Stimulated activated naive B cell treated with anti-CD40 and anti-IgM and Interleukin-4, amounts not matched to agents 10 μg/mL and 1 μg/mL and 100 μg/mL, for 72 hours (primary cell): ENCODE measurements at regions not wholly inside any gene's neighbourhood (a gene's known extent, or its start where the extent isn't known, plus 50 kb on each side); places are given as distances from the start of the nearest gene placed in this dataset.

Experiments
- ATAC-seq, 2 donors: fragments of 150-1000 bp; cut with Tn5 transposase; replicated peaks; 2 replicates each; pipeline ENCODE4 v1.10.0; 2021; ENCODE audit warnings: moderate library complexity in 1 of 2
- DNase-seq: peaks from one replicate; pipeline ENCODE4 v3.0.0; 2021
- H3K27ac Mint-ChIP-seq: one replicate; pipeline ENCODE4 v1.8.0; 2022; ENCODE audit warnings: mild to moderate bottlenecking, mixed read lengths
- H3K27me3 Mint-ChIP-seq, 2 donors: one replicate each; pipeline ENCODE4 v1.8.0; 2022; ENCODE audit warnings: mixed read lengths in 2 of 2
- H3K36me3 Mint-ChIP-seq, 2 donors: one replicate each; pipeline ENCODE4 v1.8.0; 2022; ENCODE audit warnings: mixed read lengths in 2 of 2, mild to moderate bottlenecking in 1 of 2
- H3K4me1 Mint-ChIP-seq, 2 donors: one replicate each; pipeline ENCODE4 v1.8.0; 2022; ENCODE audit warnings: mixed read lengths in 2 of 2, mild to moderate bottlenecking in 1 of 2
- H3K4me3 Mint-ChIP-seq, 2 donors: one replicate each; pipeline ENCODE4 v1.8.0; 2022; ENCODE audit warnings: mild to moderate bottlenecking in 2 of 2, mixed read lengths in 2 of 2, moderate library complexity in 1 of 2
- H3K9me3 Mint-ChIP-seq, 2 donors: one replicate each; pipeline ENCODE4 v1.8.0; 2022; ENCODE audit warnings: mixed read lengths in 2 of 2, mild to moderate bottlenecking in 1 of 2

DNA sequence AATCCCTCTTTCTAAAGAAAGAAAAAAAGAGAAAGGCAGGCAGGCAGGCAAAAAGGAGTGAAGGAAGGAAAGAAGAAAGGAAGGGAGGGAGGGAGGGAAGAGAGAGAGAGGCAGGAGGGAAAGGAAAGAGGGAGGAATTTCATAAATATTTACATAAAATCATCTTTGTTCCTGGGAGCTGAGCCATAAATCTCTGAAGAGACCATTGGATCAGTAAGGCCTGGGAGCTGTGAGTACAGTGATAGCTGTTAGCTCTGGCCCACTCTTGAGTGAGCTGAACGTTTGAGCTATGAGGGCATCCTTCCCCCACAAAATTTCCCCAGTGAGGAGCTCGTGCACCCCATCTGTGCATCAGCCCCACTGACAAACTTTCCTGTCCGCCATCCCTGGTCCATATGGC is 224.0 kb downstream of the SOD2 start:
- H3K4me3 Mint-ChIP-seq = no peak overlapping the region
- peak overlapping the region; percentile 11 for H3K27ac Mint-ChIP-seq
- H3K9me3 Mint-ChIP-seq = peaks cover 5 to 9% of the 10 kb centered on the region in 2 donors
- H3K4me1 Mint-ChIP-seq = peaks cover 19 to 28% of the 10 kb centered on the region in 2 donors
- DNase-seq = no peak
- H3K36me3 Mint-ChIP-seq = peaks cover 0 to 5% of the 10 kb centered on the region in 2 donors
- no peak for ATAC-seq
- no peaks in the 10 kb centered on the region for H3K27me3 Mint-ChIP-seq

DNA sequence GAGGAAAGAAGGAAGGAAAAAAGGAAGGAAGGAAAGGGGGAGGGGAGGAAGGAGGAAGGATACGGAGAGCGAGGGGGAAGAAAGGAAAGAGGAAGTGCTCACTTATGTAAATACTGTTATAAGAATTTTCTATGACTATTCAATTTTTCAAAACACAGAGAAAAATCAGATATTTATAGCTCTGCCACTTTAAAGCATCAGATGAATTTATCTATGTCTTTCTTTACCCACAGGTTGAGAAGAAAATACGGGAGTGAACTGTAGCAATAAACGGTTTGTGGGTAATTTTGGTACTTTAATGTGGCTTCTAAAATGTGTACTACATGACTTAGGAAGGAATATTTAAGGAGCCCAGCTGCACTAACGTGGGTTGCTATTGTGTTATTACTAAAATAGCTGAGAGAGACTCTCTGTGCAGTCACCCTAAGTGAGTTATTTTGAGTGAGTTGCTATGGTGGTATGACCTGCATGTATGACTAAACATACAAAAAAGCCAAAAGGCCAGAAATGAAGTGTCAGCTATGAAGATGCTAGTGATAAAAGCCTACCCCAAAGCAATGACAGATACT is 225.5 kb downstream of the SOD2 start:
- Mint-ChIP-seq H3K36me3 (peaks cover 0 to 5% of the 10 kb centered on the region in 2 donors), H3K4me3 (no peak overlapping the region), H3K27ac (peak overlapping the region; percentile 10), H3K9me3 (peaks cover 5 to 8% of the 10 kb centered on the region in 2 donors), H3K4me1 (peaks cover 22 to 28% of the 10 kb centered on the region in 2 donors), H3K27me3 (no peaks in the 10 kb centered on the region)
- DNase-seq (peak; percentile 15), ATAC-seq (peak; percentile 91 to 95)

GRCh38 chr6:159466926-159467325 is 226.1 kb downstream of the SOD2 start:
- Mint-ChIP-seq H3K27ac (peak overlapping the region; percentile 11), H3K27me3 (no peaks in the 10 kb centered on the region), H3K4me3 (no peak overlapping the region), H3K9me3 (peaks cover 2 to 3% of the 10 kb centered on the region in 2 donors), H3K4me1 (peaks cover 24 to 28% of the 10 kb centered on the region in 2 donors), H3K36me3 (peaks cover 0 to 2% of the 10 kb centered on the region in 2 donors)
- ATAC-seq = peak in 1 of 2 donors; percentile 30
- DNase-seq = no peak

GRCh38 chr6:159464816-159465215 is 228.2 kb downstream of the SOD2 start:
- no peak overlapping the region for H3K27ac Mint-ChIP-seq

GRCh38 chr6:159463119-159463829 is 229.8 kb downstream of the SOD2 start:
- DNase-seq (no peak), ATAC-seq (no peak)
- Mint-ChIP-seq H3K27ac (no peak overlapping the region), H3K27me3 (no peaks in the 10 kb centered on the region), H3K4me1 (peaks cover 13 to 34% of the 10 kb centered on the region in 2 donors), H3K9me3 (no peaks in the 10 kb centered on the region), H3K4me3 (no peak overlapping the region), H3K36me3 (no peaks in the 10 kb centered on the region)

More at GRCh38 chr6:159464816-159465215, 228.2 kb downstream of the SOD2 start:
- Mint-ChIP-seq H3K4me1 (peaks cover 28 to 41% of the 10 kb centered on the region in 2 donors), H3K36me3 (no peaks in the 10 kb centered on the region), H3K9me3 (no peaks in the 10 kb centered on the region), H3K27me3 (no peaks in the 10 kb centered on the region), H3K4me3 (no peak overlapping the region)
- DNase-seq (no peak), ATAC-seq (no peak)

DNA sequence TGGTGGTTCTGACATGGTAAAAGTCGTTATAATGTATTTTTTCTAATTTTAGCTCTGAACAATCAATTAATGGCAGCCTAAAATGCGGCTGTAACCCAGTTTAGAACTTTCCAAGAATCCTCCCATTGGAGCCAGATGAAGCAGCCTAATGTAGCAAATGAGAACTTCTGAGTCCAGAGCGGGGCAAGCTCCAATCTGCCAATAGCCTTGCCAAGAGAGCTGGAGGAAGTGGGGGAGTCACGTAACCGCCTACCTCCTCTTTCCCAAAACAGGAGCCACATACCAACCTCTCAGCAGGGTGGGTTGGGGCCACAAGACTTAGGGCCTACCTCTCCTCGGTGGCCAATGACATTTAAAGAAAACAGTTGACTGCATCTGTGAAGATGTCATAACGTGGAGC is 230.6 kb downstream of the SOD2 start:
- no peak overlapping the region for H3K4me3 Mint-ChIP-seq
- no peak overlapping the region for H3K27ac Mint-ChIP-seq
- no peaks in the 10 kb centered on the region for H3K9me3 Mint-ChIP-seq
- no peak for DNase-seq
- no peaks in the 10 kb centered on the region for H3K36me3 Mint-ChIP-seq
- no peaks in the 10 kb centered on the region for H3K27me3 Mint-ChIP-seq
- H3K4me1 Mint-ChIP-seq = peaks cover 5 to 27% of the 10 kb centered on the region in 2 donors
- ATAC-seq = no peak

GRCh38 chr6:159461998-159462397 is 231.0 kb downstream of the SOD2 start:
- no peaks in the 10 kb centered on the region for H3K36me3 Mint-ChIP-seq
- peaks cover under 1 to 26% of the 10 kb centered on the region in 2 donors for H3K4me1 Mint-ChIP-seq
- DNase-seq = no peak
- no peak overlapping the region for H3K4me3 Mint-ChIP-seq
- no peaks in the 10 kb centered on the region for H3K9me3 Mint-ChIP-seq
- ATAC-seq = peak in 1 of 2 donors; percentile 97
- no peak overlapping the region for H3K27ac Mint-ChIP-seq
- no peaks in the 10 kb centered on the region for H3K27me3 Mint-ChIP-seq

DNA sequence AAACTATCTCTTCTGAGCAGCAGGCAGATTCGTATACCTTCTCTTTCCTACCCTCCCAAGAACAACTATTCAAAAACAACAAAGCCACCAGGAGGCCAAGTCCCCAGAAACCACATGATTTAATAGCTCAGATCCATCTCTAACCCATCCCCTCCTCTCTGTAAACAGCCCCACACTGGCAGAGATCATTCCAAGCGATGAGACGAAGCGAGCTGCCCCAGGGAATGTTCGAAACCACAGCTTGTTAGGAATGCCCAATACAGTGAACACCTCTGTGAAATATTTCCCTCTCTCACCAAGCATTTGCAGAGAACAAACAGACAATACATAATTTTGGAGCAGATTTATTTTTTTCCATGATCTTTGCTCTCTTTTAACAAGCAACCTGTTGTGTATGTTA is 231.8 kb downstream of the SOD2 start:
- Mint-ChIP-seq H3K27ac (no peak overlapping the region), H3K36me3 (no peaks in the 10 kb centered on the region), H3K9me3 (no peaks in the 10 kb centered on the region), H3K4me1 (peaks cover 0 to 26% of the 10 kb centered on the region in 2 donors), H3K4me3 (no peak overlapping the region), H3K27me3 (no peaks in the 10 kb centered on the region)
- DNase-seq (no peak), ATAC-seq (no peak)

DNA sequence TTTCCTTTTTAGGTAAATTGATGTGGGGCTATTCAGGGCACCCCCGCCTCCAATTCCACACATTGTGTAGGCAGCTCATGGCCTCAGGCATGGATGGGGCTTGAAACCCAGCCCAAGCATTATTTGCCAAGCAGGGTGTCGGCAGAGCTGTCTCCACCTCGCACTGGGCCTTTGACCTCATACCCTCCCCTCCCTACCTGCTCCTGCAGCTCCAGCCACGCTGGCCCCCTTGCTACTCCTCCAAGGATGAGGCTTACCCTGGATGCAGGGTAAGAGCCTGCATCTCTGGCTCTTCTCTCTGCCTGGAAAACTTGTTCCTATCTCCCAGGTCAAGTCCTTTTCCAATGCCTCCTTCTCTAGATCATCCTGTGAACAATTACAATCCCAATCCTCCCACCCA is 232.6 kb downstream of the SOD2 start:
- Mint-ChIP-seq H3K27me3 (peaks cover 0 to 4% of the 10 kb centered on the region in 2 donors), H3K4me1 (peaks cover 0 to 25% of the 10 kb centered on the region in 2 donors), H3K27ac (no peak overlapping the region), H3K36me3 (no peaks in the 10 kb centered on the region), H3K9me3 (peaks cover 0 to under 1% of the 10 kb centered on the region in 2 donors), H3K4me3 (no peak overlapping the region)
- no peak for DNase-seq
- ATAC-seq = no peak

DNA sequence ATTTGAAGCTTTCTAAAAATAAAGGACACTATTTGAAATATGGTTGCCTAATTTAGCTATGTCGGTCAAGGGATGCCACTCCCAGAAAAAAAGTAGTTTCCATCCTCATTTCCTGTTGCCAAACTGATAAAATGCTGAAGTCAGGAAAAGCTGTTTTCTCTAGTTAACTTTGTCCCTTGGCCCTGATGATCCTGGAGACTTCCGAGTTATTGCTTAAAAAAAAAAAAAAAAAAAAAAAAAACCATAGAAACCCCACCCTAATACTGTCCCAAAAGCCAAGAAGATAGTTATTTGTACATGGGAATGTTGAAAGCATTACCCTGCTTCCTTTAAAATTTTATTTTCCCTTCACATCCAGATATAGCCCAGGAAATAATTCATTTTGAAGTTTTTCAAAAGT is 236.7 kb downstream of the SOD2 start:
- ATAC-seq = no peak
- Mint-ChIP-seq H3K4me3 (no peak overlapping the region), H3K36me3 (no peaks in the 10 kb centered on the region), H3K27me3 (peaks cover 0 to 4% of the 10 kb centered on the region in 2 donors), H3K4me1 (peaks cover 0 to 16% of the 10 kb centered on the region in 2 donors), H3K27ac (no peak overlapping the region), H3K9me3 (peaks cover 0 to 5% of the 10 kb centered on the region in 2 donors)
- DNase-seq = no peak

DNA sequence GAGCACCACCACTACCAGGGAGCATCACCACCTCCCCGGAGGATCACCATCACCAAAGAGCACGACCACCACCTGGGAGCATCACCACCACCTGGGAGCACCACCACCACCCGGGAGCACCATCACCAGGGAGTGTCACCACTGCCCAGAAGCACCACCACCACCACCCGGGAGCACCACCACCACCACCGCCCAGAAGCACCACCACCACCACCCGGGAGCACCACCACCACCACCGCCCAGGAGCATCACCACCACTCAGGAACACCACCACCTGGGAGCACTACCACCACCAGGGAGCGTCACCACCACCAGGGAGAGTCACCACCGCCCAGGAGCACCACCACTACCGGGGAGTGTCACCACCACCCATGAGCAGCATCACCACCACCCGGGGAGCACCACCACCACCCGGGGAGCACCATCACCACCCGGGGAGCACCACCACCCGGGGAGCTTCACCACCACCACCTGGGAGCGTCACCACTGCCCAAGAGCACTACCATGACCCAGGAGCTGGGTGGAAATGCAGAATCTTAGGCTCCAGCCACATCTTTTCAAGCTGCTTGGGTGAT is 237.3 kb downstream of the SOD2 start:
- peaks cover 0 to 11% of the 10 kb centered on the region in 2 donors for H3K4me1 Mint-ChIP-seq
- no peaks in the 10 kb centered on the region for H3K36me3 Mint-ChIP-seq
- peaks cover 0 to 5% of the 10 kb centered on the region in 2 donors for H3K9me3 Mint-ChIP-seq
- DNase-seq = no peak
- H3K27ac Mint-ChIP-seq = no peak overlapping the region
- H3K27me3 Mint-ChIP-seq = peaks cover 0 to 4% of the 10 kb centered on the region in 2 donors
- no peak overlapping the region for H3K4me3 Mint-ChIP-seq
- ATAC-seq = no peak

DNA sequence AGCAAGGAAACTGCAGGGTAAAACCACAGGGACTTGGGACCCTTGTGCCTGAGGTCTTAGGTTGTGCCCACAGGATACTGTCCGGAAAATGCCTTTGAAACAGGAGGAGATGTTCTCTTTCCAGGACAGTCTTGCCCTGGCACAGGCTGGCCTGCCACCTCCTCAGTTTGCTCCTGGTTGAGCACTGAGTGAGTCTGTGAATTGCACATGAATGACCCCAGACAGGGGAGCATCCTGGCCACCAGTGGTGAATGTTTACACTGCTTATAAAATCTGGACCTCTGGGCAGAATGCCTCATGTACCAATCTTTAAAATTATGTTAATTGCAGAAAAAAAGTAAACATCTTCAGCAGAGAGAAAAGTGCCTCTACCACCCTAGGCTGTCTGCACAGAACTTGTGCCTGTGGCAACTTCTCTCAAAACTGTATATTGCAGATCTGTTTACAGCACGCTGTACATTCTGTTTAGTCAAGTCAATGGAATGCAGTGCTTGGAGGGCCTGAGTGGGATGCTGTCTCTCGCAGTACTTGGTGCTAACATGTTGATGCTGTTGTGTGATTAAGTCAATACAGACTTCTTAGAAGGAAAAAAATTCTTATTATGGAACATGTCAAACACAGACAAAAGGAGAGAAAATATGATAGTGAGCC is 242.1 kb downstream of the SOD2 start:
- ATAC-seq = no peak
- H3K9me3 Mint-ChIP-seq = peaks cover 0 to 5% of the 10 kb centered on the region in 2 donors
- H3K4me1 Mint-ChIP-seq = peaks cover 0 to 2% of the 10 kb centered on the region in 2 donors
- no peak overlapping the region for H3K4me3 Mint-ChIP-seq
- no peaks in the 10 kb centered on the region for H3K36me3 Mint-ChIP-seq
- H3K27ac Mint-ChIP-seq = no peak overlapping the region
- peaks cover 19 to 27% of the 10 kb centered on the region in 2 donors for H3K27me3 Mint-ChIP-seq
- no peak for DNase-seq

- peaks cover 26 to 37% of the 10 kb centered on the region in 2 donors for H3K27me3 Mint-ChIP-seq
These were observed 246.7 kb downstream of the SOD2 start for GRCh38 chr6:159446340-159446739.

GRCh38 chr6:159445351-159445750 is 247.7 kb downstream of the SOD2 start:
- Mint-ChIP-seq H3K9me3 (no peaks in the 10 kb centered on the region), H3K36me3 (no peaks in the 10 kb centered on the region), H3K27ac (no peak overlapping the region), H3K4me3 (no peak overlapping the region), H3K4me1 (no peaks in the 10 kb centered on the region), H3K27me3 (peaks cover 26 to 37% of the 10 kb centered on the region in 2 donors)
- DNase-seq (no peak), ATAC-seq (no peak)

More at GRCh38 chr6:159446340-159446739, 246.7 kb downstream of the SOD2 start:
- no peak overlapping the region for H3K27ac Mint-ChIP-seq
- no peaks in the 10 kb centered on the region for H3K9me3 Mint-ChIP-seq
- H3K36me3 Mint-ChIP-seq = no peaks in the 10 kb centered on the region
- DNase-seq (no peak), ATAC-seq (no peak)
- no peaks in the 10 kb centered on the region for H3K4me1 Mint-ChIP-seq
- no peak overlapping the region for H3K4me3 Mint-ChIP-seq
